Embryonic facial prominence (tissue), 1 donor: ENCODE measurements at regions not wholly inside any gene's neighbourhood (a gene's known extent, or its start where the extent isn't known, plus 50 kb on each side); places are given as distances from the start of the nearest gene placed in this dataset.

Experiments used
- DNase-seq: peaks from one replicate; pipeline ENCODE4 v3.0.0-alpha.2; 2016; ENCODE audit errors: extremely low spot score

DNA sequence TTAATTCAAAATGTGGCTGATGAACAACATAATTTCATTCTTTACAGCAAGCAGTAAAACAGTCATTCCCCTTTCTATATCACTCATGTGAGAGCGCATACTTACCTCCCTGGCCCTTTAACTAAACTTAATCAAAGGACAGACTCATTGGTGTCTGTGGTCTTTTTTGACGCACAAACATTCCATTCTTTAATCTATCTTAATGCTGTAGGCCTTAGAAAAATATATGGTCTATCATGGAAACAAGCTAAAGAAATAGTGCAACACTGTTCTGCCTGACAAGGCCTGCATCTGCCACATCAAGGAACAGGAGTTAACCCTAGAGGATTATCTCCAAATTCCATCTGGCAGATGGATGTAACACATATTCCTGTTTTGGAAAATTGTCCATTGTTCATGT lies 878.1 kb downstream of the NLGN4Y start:
- DNase-seq, result no peak

DNA sequence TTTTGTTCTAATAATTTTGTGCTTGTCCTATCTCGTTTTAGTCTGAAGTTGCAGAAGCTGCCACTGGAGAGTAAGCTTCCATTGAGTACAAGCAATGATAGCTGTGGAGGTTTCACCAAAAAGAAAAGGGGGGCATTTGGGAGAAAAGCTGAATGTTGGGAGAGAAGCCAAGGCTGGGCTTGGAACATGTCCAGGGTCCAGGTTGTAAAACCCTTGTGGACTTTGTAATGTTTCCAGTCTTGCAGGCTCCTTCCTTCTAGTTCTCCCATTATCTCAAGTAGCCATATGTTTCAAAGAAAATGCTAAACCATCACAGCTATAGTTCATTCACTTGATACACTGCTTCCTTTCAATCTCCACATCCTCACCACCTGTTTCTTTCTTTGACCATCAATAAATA lies 880.2 kb downstream of the NLGN4Y start:
- no peak for DNase-seq

- DNase-seq, result no peak
Measured at GRCh38 chrY:15415165-15415564, 890.8 kb downstream of the NLGN4Y start.

DNA sequence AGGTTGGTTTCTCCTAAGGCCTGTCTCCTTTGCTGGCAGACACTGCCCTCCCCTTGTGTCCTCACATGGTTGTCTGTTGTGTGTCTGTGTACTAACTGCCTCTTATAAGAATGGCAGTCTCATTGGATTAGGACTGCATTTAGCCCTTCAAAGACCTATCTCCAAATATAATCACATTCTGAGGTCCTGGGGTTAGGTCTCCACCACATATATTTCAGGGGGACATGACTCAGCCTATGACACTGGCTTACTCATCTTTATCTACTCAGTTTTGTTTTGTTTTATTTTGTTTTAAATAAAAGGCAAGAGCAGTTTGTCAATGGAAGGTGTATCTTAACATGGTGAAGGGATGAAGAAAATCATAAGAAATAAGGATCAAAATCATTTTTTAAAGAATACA lies 894.3 kb downstream of the NLGN4Y start:
- DNase-seq, result no peak

DNA sequence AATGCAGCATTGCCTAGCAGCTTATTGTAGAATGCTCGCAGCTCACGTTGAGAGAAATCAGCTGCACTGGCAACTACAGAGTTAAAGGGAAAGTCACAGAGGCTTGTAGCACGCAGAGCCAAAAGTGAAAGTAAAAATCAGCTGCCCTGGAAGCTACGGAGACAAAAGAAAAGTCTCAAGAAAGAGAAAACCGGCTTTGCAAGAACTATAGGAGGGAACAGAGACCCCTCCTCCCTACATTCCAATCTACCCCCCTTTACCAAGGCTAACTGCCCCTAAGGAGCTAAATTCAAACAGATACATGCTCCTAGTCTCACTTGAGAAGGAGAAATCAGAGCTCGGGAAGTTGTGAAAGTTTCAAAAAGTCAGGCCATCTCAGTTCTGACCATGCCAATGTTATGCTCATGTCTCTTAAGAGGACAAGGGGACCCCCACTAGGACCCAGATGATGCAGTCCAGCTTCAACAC lies 900.4 kb downstream of the NLGN4Y start:
- DNase-seq, result peak; percentile 32

DNA sequence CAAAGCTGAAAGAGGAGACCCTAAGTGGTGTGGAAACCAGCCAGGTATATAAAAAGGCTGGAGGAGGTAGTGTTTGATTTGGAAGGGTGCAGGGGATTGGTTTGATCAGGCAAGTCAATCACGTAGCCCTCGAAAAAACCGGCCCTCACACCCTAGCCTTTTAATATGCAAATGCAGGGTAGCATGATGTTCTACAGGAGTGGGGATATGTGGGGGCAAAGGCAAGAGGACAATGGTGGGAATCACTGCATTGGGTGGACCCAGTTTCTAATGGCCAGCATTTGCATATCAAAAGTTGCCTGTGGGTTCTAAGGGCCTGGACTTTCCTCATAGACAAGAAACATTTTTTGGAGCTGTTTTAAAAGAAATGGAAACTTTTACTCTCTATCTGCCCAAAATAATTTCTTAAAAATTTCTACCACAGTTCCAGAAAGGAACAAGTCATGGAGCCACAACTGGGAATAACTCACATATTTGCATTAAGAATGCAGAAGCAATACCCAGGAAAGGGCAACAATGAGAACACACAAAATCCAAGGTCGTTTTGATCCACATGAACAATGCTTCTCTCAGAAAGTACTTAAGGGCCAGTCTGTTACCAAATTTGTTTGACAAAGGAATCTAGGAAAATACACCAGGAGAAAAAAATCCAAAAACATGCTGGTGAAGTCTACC lies 915.8 kb downstream of the NLGN4Y start:
- no peak for DNase-seq

DNA sequence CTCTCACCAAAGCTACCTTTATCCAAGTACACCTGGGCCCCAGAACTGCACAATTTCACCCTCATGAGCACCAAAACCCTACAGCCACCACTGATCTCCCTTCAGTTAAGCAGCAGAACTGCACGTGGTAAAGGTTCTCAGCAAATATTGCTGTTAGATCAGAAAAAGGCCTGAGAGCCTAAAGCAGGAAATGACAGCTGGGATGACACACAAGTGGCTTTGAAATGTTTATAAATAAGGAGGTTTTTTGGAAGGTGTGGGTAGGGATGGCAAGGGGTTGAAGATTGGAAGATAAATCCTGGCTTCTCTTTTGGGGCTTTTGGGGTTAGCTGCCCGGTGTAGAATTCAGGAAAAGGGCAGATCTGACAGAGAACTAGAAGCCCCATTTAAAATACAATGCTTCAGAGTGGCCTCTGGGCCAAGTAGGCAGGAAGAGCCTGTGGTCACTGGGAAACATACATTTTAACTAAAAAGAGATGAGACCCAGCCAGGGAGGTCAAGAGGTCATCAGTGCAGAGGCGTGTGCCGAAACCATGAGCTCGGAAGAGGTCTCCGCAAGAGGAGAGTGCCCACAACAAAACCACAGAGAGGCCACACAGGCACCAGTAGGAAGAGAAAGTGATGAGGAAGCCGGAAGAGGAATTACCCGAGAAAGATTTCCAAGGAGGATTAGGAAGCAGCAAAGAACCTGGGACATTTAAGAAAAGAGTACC lies 916.5 kb downstream of the NLGN4Y start:
- no peak for DNase-seq

DNA sequence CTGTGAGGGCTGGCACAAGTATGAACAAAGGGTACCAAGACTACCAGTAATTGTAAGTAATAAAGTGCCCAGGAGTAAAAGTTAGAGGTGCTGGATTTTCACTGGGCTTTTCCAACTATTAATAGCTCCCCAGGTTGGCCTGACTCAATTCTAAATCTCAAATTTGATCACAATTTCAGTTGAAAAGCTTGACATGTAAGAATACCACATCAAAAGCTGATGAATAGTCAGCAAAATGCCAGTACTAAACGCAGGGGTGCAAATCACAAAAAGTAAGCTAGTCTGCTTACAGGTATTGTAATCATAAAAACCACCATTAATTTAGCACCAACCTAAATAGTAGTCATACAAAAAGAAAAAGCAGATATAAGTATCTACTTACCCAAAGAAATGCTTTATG lies 917.5 kb downstream of the NLGN4Y start:
- DNase-seq, result no peak

- DNase-seq, result no peak
Measured at GRCh38 chrY:15445871-15446270, 921.5 kb downstream of the NLGN4Y start.

- DNase-seq, result no peak
Measured at GRCh38 chrY:15446861-15447260, 922.5 kb downstream of the NLGN4Y start.

DNA sequence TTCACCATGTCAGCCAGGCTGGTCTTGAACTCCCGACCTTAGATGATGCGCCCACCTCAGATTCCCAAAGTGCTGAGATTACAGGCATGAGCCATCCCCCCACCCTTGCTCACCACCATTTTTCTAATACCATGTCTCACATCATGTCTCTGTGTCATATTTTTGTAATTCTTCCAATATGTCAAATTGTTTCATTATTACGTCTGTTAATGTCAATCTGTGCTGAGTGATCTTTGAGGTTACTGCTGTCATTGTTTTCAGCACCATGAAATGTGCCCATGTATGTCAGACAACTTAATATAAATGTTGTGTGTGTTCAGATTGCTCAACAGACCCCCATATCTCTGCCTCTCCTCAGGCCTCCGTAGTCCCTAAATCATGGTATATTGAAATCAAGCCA lies 923.6 kb downstream of the NLGN4Y start:
- DNase-seq, result no peak

DNA sequence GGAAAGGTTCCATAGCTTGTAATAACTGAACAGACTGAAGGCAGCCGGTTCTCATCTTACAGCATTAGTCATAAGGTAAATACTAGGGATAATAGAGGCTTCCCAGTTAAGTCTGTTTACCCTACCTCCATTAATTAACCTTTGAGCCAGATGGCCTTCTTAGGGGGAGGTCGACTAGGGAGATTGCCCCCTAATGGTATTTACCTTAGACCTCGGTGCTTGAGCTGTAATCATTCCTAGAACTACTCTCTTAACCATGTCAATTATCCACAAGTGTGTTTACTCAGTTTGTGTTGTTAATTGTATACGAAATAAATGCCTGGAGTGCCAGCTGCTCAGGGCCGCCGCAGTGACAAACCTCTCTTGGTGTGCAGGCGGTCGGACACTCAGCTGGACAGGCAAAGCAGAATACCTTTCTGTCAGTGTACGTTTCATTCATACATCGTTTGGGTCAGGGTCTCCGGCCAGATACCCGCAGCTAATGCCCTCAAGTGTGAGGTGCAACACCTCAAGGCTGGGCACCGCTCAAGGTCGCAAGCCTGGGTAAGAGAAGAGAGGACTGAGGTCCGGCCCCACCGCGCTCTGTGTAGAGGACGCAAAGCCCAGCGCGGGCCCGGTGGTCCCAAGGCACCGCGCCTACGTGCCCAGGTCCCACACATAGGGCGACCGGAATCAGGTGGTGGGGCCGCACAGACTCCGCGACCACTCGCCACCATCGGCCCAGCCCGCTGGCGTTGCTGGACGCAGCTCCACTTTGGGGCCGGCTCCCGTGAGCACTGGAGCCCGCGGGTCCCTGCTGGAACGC lies 931.0 kb downstream of the NLGN4Y start:
- no peak for DNase-seq

DNA sequence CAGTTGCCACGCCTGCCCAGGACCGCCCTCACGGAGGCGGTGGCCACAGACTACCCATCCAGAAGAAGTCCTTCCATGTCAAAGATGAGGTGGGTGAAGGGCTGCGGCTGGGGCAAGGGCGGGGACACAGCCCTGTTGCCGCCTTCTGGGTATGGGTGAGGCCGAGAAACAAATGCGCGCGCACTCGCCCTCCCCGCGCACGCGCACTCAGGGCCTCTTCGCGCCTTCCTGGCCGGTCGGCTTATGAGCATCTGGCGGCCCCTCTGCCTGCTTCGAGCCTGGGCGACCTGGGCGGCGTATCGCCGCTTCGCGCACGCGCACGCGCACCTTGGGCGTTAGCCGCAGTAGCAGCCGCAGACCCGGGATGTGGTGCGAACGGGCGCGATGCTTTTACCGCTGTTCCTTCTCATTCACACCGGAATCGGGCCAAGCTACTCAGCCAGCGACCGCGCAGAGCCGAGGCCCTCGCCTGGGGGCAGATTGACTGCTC lies 931.7 kb downstream of the NLGN4Y start:
- DNase-seq, result no peak

DNA sequence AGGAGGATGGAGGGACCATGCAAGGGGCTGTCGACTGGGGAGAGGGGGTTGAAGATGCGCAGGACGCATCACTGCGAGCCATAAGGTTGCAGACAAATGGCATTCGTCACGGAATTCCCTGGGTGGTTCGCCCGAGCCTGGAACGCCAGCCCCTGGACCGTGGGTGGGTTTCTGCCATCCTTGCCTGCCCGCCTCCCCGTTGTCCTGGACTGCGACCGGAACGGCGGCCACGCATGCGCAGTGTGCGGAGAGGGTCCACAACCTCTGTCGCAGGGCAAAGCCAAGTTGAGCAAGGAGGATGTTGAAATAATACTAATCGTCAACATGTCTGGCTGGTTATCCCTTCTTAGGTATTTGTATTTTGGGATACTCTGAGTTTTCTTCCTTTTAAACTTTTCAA lies 932.2 kb downstream of the NLGN4Y start:
- no peak for DNase-seq

DNA sequence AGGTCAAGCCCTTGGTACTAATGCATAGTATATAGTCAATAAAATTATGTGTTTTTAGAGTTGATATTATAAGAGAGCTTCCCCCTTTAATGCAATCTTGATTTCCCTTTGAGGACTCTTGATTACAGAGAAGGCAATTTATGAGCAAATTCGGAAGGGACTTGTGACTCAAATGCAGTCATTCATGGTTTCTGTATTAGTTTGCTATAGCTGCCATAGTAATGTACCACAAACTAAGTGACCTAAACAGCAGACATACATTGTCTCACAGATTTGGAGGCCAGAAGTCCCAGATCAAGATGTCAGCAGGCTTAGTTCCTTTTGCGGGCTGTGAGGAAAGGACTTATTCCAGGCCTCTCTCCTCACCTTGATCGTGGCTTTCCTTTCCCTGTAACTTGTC lies 933.4 kb downstream of the NLGN4Y start:
- no peak for DNase-seq

- DNase-seq, result no peak
Measured at GRCh38 chrY:15458426-15458825, 934.1 kb downstream of the NLGN4Y start.

DNA sequence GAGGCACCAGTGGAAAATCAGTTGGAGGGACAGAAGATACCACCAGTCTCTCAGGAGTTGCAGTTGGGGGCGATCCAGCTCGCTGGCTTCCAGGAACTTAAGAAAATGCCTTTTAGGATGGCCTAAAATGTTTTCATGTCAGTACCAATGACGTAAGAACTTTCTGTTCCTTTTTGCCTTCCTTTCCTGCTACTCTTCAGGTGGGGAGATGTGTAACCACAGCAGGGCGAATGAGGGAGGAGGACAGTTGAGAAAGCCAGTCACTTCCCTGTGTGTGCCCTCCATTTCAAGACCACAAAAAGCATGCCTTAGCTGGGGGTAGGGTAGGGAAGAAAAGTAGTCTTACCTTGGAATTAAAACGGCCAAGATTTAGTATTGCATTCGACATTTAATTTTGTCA lies 941.6 kb downstream of the NLGN4Y start:
- DNase-seq, result no peak

DNA sequence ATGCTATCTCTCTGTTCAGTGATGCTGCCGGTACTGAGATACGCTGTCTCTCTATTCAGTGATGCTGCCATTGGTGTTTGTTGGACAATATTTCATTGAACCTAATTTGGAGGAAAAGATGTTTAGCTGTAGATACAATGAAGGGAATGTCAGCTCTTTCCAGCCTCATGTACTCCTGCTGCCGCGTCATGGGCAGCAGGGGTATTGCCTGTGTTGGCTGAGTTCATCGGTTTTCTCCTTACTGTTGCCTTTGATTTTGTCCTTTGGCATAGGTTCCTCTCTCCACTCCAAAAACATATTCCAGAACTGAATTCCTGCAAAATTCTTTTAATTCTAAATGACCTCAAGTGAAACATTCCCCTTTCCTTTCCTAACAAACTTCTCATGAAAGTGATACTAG lies 942.6 kb downstream of the NLGN4Y start:
- no peak for DNase-seq

- no peak for DNase-seq
Measured at GRCh38 chrY:15468091-15468490, 943.8 kb downstream of the NLGN4Y start.

- DNase-seq, result no peak
Measured at GRCh38 chrY:15471371-15471770, 947.0 kb downstream of the NLGN4Y start.

- no peak for DNase-seq
Measured at GRCh38 chrY:15478348-15478963, 954.1 kb downstream of the NLGN4Y start.

GRCh38 chrY:15500536-15500935 lies 976.2 kb downstream of the NLGN4Y start:
- DNase-seq, result no peak
